HG02588 (cell line): ENCODE measurements at regions not wholly inside any gene's neighbourhood (a gene's known extent, or its start where the extent isn't known, plus 50 kb on each side); places are given as distances from the start of the nearest gene placed in this dataset.
"Not testable (repeated sequence)": the region's sequence is repeated elsewhere in the genome, so short reads cannot be mapped to it uniquely, and the experiment has no call there.

ENCODE experiments used
- ATAC-seq: cut with Tn5 transposase; IDR thresholded peaks from one replicate; pipeline ENCODE4 v1.9.1; 2021; ENCODE audit warnings: mild to moderate bottlenecking, moderate library complexity; ENCODE audit not compliant: unreplicated experiment

GRCh38 chr17:14744761-14745473 lies 444.0 kb downstream of the HS3ST3B1 start:
- ATAC-seq, result no peak

GRCh38 chr17:14741491-14741890 lies 440.6 kb downstream of the HS3ST3B1 start:
- ATAC-seq, result no peak

- ATAC-seq, result no peak
These were observed 439.0 kb downstream of the HS3ST3B1 start for GRCh38 chr17:14739656-14740431.

- ATAC-seq, result no peak
These were observed 437.7 kb downstream of the HS3ST3B1 start for GRCh38 chr17:14738652-14738988.

- peak; percentile 84 for ATAC-seq
These were observed 437.2 kb downstream of the HS3ST3B1 start for GRCh38 chr17:14737984-14738651.

- no peak for ATAC-seq
These were observed 435.8 kb downstream of the HS3ST3B1 start for GRCh38 chr17:14736631-14737030.

GRCh38 chr17:14733376-14733775 lies 432.5 kb downstream of the HS3ST3B1 start:
- no peak for ATAC-seq

GRCh38 chr17:14732211-14732610 lies 431.3 kb downstream of the HS3ST3B1 start:
- no peak for ATAC-seq

- no peak for ATAC-seq
These were observed 430.7 kb downstream of the HS3ST3B1 start for GRCh38 chr17:14731591-14731990.

GRCh38 chr17:14730821-14731220 lies 429.9 kb downstream of the HS3ST3B1 start:
- ATAC-seq, result no peak

GRCh38 chr17:14725729-14726128 lies 424.8 kb downstream of the HS3ST3B1 start:
- no peak for ATAC-seq

GRCh38 chr17:14724770-14725169 lies 423.9 kb downstream of the HS3ST3B1 start:
- ATAC-seq, result no peak

- ATAC-seq, result not testable (repeated sequence)
These were observed 422.5 kb downstream of the HS3ST3B1 start for GRCh38 chr17:14723349-14723748.

GRCh38 chr17:14719942-14720341 lies 419.1 kb downstream of the HS3ST3B1 start:
- no peak for ATAC-seq

- no peak for ATAC-seq
These were observed 417.0 kb downstream of the HS3ST3B1 start for GRCh38 chr17:14717859-14718258.

- no peak for ATAC-seq
These were observed 414.7 kb downstream of the HS3ST3B1 start for GRCh38 chr17:14715561-14715960.

GRCh38 chr17:14712611-14713021 lies 411.7 kb downstream of the HS3ST3B1 start:
- no peak for ATAC-seq

GRCh38 chr17:14704121-14704520 lies 403.2 kb downstream of the HS3ST3B1 start:
- no peak for ATAC-seq

GRCh38 chr17:14701886-14702285 lies 401.0 kb downstream of the HS3ST3B1 start:
- ATAC-seq, result no peak

GRCh38 chr17:14699574-14700185 lies 398.8 kb downstream of the HS3ST3B1 start:
- no peak for ATAC-seq

GRCh38 chr17:14693382-14693781 lies 392.5 kb downstream of the HS3ST3B1 start:
- no peak for ATAC-seq
